WTC11 (cell line): ENCODE measurements at regions not wholly inside any gene's neighbourhood (a gene's known extent, or its start where the extent isn't known, plus 50 kb on each side); places are given as distances from the start of the nearest gene placed in this dataset.

ENCODE experiments used
- AR ChIP-seq: fragments of 250-450 bp; sonication (Bioruptor Pico); IDR thresholded peaks from 2 replicates; pipeline ENCODE4 v1.9.0; 2021; ENCODE audit warnings: mild to moderate bottlenecking
- ATF2 ChIP-seq: sonication (generic); formaldehyde crosslinking; IDR thresholded peaks from 2 replicates; pipeline ENCODE4 v1.8.1; 2022; ENCODE audit warnings: low read depth, missing genetic modification reagents, borderline replicate concordance
- CREB1 ChIP-seq: sonication (generic); formaldehyde crosslinking; IDR thresholded peaks from 2 replicates; pipeline ENCODE4 v1.8.0; 2023; ENCODE audit warnings: mild to moderate bottlenecking, missing genetic modification reagents
- ETV6 ChIP-seq: sonication (generic); formaldehyde crosslinking; IDR thresholded peaks from 2 replicates; pipeline ENCODE4 v1.8.1; 2022; ENCODE audit warnings: mild to moderate bottlenecking, missing genetic modification reagents
- FOXK1 ChIP-seq: sonication (generic); formaldehyde crosslinking; IDR thresholded peaks from 2 replicates; pipeline ENCODE4 v1.8.0; 2022; ENCODE audit warnings: mild to moderate bottlenecking, moderate library complexity, missing genetic modification reagents
- FOXP1 ChIP-seq: sonication (generic); formaldehyde crosslinking; IDR thresholded peaks from 2 replicates; pipeline ENCODE4 v1.8.0; 2022; ENCODE audit warnings: missing genetic modification reagents, mild to moderate bottlenecking, moderate library complexity, borderline replicate concordance
- FOXP4 ChIP-seq: sonication (generic); formaldehyde crosslinking; IDR thresholded peaks from 2 replicates; pipeline ENCODE4 v1.8.0; 2022; ENCODE audit warnings: mild to moderate bottlenecking, missing genetic modification reagents
- GABPB1 ChIP-seq: sonication (generic); formaldehyde crosslinking; IDR thresholded peaks from 2 replicates; pipeline ENCODE4 v1.8.1; 2023; ENCODE audit warnings: mild to moderate bottlenecking, missing genetic modification reagents
- HMGXB4 ChIP-seq: sonication (generic); formaldehyde crosslinking; IDR thresholded peaks from 2 replicates; pipeline ENCODE4 v1.8.1; 2023; ENCODE audit warnings: mild to moderate bottlenecking, moderate library complexity, missing genetic modification reagents
- NFATC4 ChIP-seq: fragments of 250-450 bp; sonication (Bioruptor Pico); IDR thresholded peaks from 2 replicates; pipeline ENCODE4 v1.9.0; 2021; ENCODE audit warnings: mild to moderate bottlenecking
- OVOL2 ChIP-seq: fragments of 250-450 bp; sonication (Bioruptor Pico); IDR thresholded peaks from 2 replicates; pipeline ENCODE4 v1.9.0; 2021; ENCODE audit warnings: mild to moderate bottlenecking, borderline replicate concordance
- PRRX2 ChIP-seq: fragments of 250-450 bp; sonication (Bioruptor Pico); IDR thresholded peaks from 2 replicates; pipeline ENCODE4 v1.8.0; 2021; ENCODE audit warnings: mild to moderate bottlenecking
- RELA ChIP-seq: sonication (generic); formaldehyde crosslinking; IDR thresholded peaks from 2 replicates; pipeline ENCODE4 v1.8.1; 2022; ENCODE audit warnings: missing genetic modification reagents, mild to moderate bottlenecking, borderline replicate concordance
- SP1 ChIP-seq: sonication (generic); formaldehyde crosslinking; conservative IDR thresholded peaks from 2 replicates; pipeline ENCODE4 v1.8.1; 2022; ENCODE audit warnings: missing genetic modification reagents
- TEAD1 ChIP-seq: sonication (generic); formaldehyde crosslinking; IDR thresholded peaks from 2 replicates; pipeline ENCODE4 v1.8.0; 2022; ENCODE audit warnings: mild to moderate bottlenecking, missing genetic modification reagents
- ZBTB43 ChIP-seq: sonication (generic); formaldehyde crosslinking; IDR thresholded peaks from 2 replicates; pipeline ENCODE4 v1.8.1; 2023; ENCODE audit warnings: mild to moderate bottlenecking, missing genetic modification reagents
- ZNF425 ChIP-seq: fragments of 250-450 bp; sonication (Bioruptor Pico); conservative IDR thresholded peaks from 2 replicates; pipeline ENCODE4 v1.9.0; 2021; ENCODE audit warnings: mild to moderate bottlenecking

GRCh38 chr5:91280362-91281269 is 102.5 kb downstream of the ARRDC3 start (continued):
- TF ChIP-seq ATF2 (CRISPR knock-in tag) (no peak), OVOL2 (CRISPR knock-in tag) (no peak), HMGXB4 (CRISPR knock-in tag) (peak; percentile 74), AR (no peak), RELA (CRISPR knock-in tag) (peak; percentile 86; the same call in 1 of the 2 replicates), PRRX2 (CRISPR knock-in tag) (no peak), ETV6 (CRISPR knock-in tag) (peak; percentile 75), TEAD1 (CRISPR knock-in tag) (0 out of 2 replicates have a peak, but pooled peaks have one; percentile 56), NFATC4 (CRISPR knock-in tag) (no peak), FOXP1 (CRISPR knock-in tag) (peak; percentile 78), ZNF425 (CRISPR knock-in tag) (no peak), GABPB1 (peak; percentile 46; the same call in 1 of the 2 replicates), ZBTB43 (peak; percentile 55), SP1 (CRISPR knock-in tag) (peak; percentile 67; the same call in 1 of the 2 replicates), CREB1 (CRISPR knock-in tag) (peak; percentile 70; the same call in 1 of the 2 replicates), FOXK1 (CRISPR knock-in tag) (peak; percentile 83; the same call in 1 of the 2 replicates), FOXP4 (CRISPR knock-in tag) (0 out of 2 replicates have a peak, but pooled peaks have one; percentile 76)
